ENCODE measurements at regions not wholly inside any gene's neighbourhood (a gene's known extent, or its start where the extent isn't known, plus 50 kb on each side); places are given as distances from the start of the nearest gene placed in this dataset.

DNA sequence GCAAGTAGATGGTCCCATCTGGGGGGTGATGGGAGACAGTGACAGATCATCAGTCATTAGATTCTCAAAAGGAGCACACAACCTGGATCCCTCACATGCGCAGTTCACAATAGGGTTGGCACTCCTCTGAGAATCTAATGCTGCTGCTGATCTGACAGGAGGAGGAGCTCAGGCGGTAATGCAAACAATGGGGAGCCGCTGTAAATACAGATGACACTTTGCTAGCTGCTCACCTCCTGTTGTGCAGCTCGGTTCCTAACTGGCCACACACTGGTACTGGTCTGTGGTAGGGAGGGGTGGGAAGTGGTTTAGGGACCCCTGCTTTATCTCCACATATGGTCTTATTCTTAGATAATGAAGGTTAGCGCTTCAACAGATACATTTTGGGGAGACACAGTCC lies 506.6 kb downstream of the PLCL1 start:
- intact Hi-C loops (cut with DNase I): loop anchor here in 1 of 2 donors (10.0 kb wide), 1 partner anchor 1174 kb away; no protein-coding TSS in a partner anchor
- DNase-seq: no peak
- no peak overlapping the region for H3K27ac ChIP-seq
- TF ChIP-seq, protein P1, sequence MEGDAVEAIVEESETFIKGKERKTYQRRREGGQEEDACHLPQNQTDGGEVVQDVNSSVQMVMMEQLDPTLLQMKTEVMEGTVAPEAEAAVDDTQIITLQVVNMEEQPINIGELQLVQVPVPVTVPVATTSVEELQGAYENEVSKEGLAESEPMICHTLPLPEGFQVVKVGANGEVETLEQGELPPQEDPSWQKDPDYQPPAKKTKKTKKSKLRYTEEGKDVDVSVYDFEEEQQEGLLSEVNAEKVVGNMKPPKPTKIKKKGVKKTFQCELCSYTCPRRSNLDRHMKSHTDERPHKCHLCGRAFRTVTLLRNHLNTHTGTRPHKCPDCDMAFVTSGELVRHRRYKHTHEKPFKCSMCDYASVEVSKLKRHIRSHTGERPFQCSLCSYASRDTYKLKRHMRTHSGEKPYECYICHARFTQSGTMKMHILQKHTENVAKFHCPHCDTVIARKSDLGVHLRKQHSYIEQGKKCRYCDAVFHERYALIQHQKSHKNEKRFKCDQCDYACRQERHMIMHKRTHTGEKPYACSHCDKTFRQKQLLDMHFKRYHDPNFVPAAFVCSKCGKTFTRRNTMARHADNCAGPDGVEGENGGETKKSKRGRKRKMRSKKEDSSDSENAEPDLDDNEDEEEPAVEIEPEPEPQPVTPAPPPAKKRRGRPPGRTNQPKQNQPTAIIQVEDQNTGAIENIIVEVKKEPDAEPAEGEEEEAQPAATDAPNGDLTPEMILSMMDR (IDR thresholded peaks at IDR 0.05): no peak
- H3K36me3 ChIP-seq: no peaks in the 10 kb centered on the region
- no peak overlapping the region for H3K4me3 ChIP-seq
- peaks cover 14 to 34% of the 10 kb centered on the region in 2 donors for H3K27me3 ChIP-seq
- no peaks in the 10 kb centered on the region for H3K4me1 ChIP-seq
- no peak for ATAC-seq
- no peaks in the 10 kb centered on the region for H3K9me3 ChIP-seq

DNA sequence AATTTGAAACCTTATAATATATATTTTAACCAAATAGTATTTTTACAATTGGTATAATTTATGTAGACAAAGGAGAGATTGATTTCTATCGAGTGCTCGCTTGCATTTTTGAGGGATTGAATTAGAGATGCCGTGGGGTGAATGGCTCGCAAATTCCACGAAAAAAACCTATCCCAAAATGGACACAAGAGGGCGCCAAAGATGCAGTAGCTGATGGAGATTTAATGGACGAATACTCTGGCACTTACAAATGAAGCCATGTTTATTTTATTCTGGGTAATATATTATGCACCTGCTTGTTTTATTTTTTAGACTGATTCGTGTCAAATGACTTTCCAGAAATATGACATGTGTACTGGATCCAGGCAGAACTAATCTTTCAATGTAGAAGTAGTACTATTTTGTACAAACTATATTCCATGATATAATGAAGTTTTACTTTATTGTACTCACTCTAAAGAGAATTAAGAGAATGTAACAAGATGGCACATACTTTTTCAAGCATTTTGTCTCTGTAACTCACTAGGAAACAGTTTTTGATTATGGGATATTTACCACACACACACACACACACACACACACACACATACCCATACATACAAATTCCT lies 505.4 kb downstream of the PLCL1 start:
- Histone ChIP-seq H3K27ac (no peak overlapping the region), H3K4me1 (no peaks in the 10 kb centered on the region), H3K36me3 (no peaks in the 10 kb centered on the region), H3K9me3 (no peaks in the 10 kb centered on the region), H3K27me3 (peaks cover 7 to 31% of the 10 kb centered on the region in 2 donors), H3K4me3 (no peak overlapping the region)
- TF ChIP-seq, protein P1 (IDR thresholded peaks at IDR 0.05): peak; percentile 70 to 89
- DNase-seq (peak in 2 of 4 donors; percentile 39 to 58), ATAC-seq (peak; percentile 62)
- intact Hi-C loops (cut with DNase I): loop anchor here in 1 of 2 donors (10.0 kb wide), 1 partner anchor 1175 kb away; no protein-coding TSS in a partner anchor

DNA sequence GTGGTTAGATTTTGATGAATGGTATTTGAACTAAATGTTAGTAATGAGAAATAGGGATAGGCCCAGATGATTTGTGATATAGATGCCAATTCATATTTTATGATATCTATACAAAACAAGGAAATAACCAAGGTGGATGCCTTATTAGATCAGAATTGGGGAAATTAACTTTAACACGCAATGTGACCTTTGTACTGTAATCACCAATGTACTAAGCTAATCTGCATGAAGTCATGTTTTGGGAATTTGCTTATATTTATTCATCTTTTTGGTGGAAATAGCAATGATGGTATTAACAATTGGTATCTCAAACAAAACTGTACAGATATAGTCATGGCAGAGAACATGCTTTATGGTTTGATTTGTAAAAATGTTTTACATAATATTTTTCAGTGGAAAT lies 504.7 kb downstream of the PLCL1 start:
- TF ChIP-seq, protein P1 (IDR thresholded peaks at IDR 0.05): no peak
- DNase-seq: no peak
- H3K27ac ChIP-seq: no peak overlapping the region

DNA sequence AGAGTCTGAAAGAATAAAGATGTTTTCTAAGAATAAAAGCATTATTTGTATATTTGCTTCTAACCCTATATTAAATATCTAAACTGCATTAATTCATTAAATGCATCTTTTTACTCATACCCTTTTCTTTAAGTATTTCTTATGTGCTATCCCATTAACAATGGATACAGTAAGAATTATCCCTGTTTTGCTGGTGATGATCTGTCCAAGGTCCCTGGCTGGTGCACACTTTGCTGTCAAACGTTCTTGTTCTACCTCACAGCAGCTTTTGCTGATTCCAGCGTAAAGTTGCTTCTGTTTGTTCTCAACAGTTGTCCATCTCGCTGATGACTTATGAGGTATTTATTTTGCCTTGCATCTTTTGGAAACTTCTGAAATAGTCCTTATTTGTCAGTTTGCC lies 504.0 kb downstream of the PLCL1 start:
- no peak overlapping the region for H3K4me3 ChIP-seq
- H3K27ac ChIP-seq: no peak overlapping the region
- H3K9me3 ChIP-seq: no peaks in the 10 kb centered on the region
- intact Hi-C loops (cut with DNase I): no loop called here
- H3K27me3 ChIP-seq: peaks cover 2 to 26% of the 10 kb centered on the region in 2 donors
- no peaks in the 10 kb centered on the region for H3K4me1 ChIP-seq
- TF ChIP-seq, protein P1 (IDR thresholded peaks at IDR 0.05): no peak
- ATAC-seq (no peak), DNase-seq (no peak)
- no peaks in the 10 kb centered on the region for H3K36me3 ChIP-seq

More for the DNA sequence above, 504.7 kb downstream of the PLCL1 start:
- ATAC-seq: no peak
- Histone ChIP-seq H3K4me3 (no peak overlapping the region), H3K4me1 (no peaks in the 10 kb centered on the region), H3K27me3 (peaks cover 7 to 32% of the 10 kb centered on the region in 2 donors), H3K36me3 (no peaks in the 10 kb centered on the region), H3K9me3 (no peaks in the 10 kb centered on the region)
- intact Hi-C loops (cut with DNase I): no loop called here

DNA sequence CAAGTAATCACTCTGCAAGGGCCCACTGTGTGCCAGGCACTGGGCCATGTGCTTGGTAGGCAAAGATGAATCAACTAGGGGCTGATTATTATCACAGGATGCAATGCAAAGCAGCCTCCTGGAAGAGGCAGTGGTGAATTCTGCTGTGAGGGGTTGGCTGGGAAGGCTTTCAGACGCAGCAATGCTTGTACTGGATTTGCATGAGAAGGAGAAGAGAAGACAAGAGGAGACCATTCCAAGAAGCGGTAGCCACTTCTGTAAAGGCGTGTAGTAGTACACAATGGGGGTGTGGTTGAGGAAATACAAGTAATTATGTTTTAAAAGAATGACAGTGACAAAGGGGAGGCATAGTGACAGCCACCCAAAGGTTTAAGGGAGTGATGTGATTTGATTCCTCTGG lies 502.7 kb downstream of the PLCL1 start:
- intact Hi-C loops (cut with DNase I): no loop called here
- Histone ChIP-seq H3K27ac (no peak overlapping the region), H3K4me3 (no peak overlapping the region), H3K4me1 (no peaks in the 10 kb centered on the region), H3K27me3 (peaks cover 0 to 28% of the 10 kb centered on the region in 2 donors), H3K36me3 (no peaks in the 10 kb centered on the region), H3K9me3 (no peaks in the 10 kb centered on the region)
- ATAC-seq: no peak
- TF ChIP-seq, protein P1 (IDR thresholded peaks at IDR 0.05): no peak
- no peak for DNase-seq
